ENCODE measurements at regions not wholly inside any gene's neighbourhood (a gene's known extent, or its start where the extent isn't known, plus 50 kb on each side); places are given as distances from the start of the nearest gene placed in this dataset.
A peak's percentile ranks its signal among the peaks of the same experiment; 100 is the strongest.
"Not testable (repeated sequence)": the region's sequence is repeated elsewhere in the genome, so short reads cannot be mapped to it uniquely, and the experiment has no call there.

DNA sequence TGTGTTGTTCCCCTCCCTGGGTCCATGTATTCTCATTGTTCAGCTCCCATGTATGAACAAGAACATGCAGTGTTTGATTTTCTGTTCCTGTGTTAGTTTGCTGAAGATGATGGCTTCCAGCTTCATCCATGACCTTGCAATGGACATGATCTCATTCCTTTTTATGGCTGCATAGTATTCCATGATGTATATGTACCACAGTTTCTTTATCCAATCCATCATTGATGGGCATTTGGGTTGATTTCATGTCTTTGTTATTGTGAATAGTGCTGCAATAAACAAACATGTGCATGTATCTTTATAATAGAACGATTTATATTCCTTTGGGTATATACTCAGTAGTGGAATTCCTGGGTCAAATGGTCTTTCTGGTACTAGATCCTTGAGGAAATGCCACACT, 65.1 kb upstream of the SLC13A1 start:
- not testable (repeated sequence) for ATAC-seq; H3F3A ChIP-seq (replicated peaks; ENCODE audit: low read depth); H3K9me3 Mint-ChIP-seq; H3K4me1 Mint-ChIP-seq; H3K79me2 ChIP-seq (replicated peaks; ENCODE audit: insufficient read depth); H3K4me2 ChIP-seq; H3K27ac Mint-ChIP-seq; DNase-seq (ENCODE audit: low spot score); H3K9me2 ChIP-seq (ENCODE audit: insufficient read depth); H3K36me3 ChIP-seq (ENCODE audit: insufficient read depth); H3K4me3 ChIP-seq; H2AFZ ChIP-seq; H4K20me1 ChIP-seq (replicated peaks; ENCODE audit: insufficient read depth); H3K27me3 ChIP-seq (ENCODE audit: insufficient read depth); H3K27ac ChIP-seq (ENCODE audit: low read depth); H3K27me3 Mint-ChIP-seq (ENCODE audit: insufficient read depth, low read depth, poor library complexity); H3K4me3 Mint-ChIP-seq; H3K36me3 Mint-ChIP-seq (ENCODE audit: low read depth)
- peaks cover 13% of the 10 kb centered on the region for H3K4me1 ChIP-seq (ENCODE audit: insufficient read depth)

GRCh38 chr7:123260428-123260960, 60.7 kb upstream of the SLC13A1 start:
- Mint-ChIP-seq H3K4me1 (peaks cover 11% of the 10 kb centered on the region; the same call in 2 of the 3 replicates), H3K4me3 (no peak overlapping the region), H3K36me3 (ENCODE audit: low read depth) (no peaks in the 10 kb centered on the region; the same call in 2 of the 3 replicates), H3K9me3 (0 out of 3 replicates have a peak, but pooled peaks cover 4% of the 10 kb centered on the region), H3K27me3 (ENCODE audit: insufficient read depth, low read depth, poor library complexity) (peaks cover 2% of the 10 kb centered on the region), H3K27ac (no peak overlapping the region)
- DNase-seq (ENCODE audit: low spot score): no peak
- H3K27ac ChIP-seq (ENCODE audit: low read depth): no peak overlapping the region
- H4K20me1 ChIP-seq (replicated peaks; ENCODE audit: insufficient read depth): no peaks in the 10 kb centered on the region
- peaks cover 7% of the 10 kb centered on the region; the same call in 1 of the 2 replicates for H3K9me2 ChIP-seq (ENCODE audit: insufficient read depth)
- H3K27me3 ChIP-seq (ENCODE audit: insufficient read depth): no peaks in the 10 kb centered on the region
- no peak overlapping the region for H3K4me3 ChIP-seq
- no peak overlapping the region; the same call in 1 of the 2 replicates for H2AFZ ChIP-seq
- H3F3A ChIP-seq (replicated peaks; ENCODE audit: low read depth): no peaks in the 10 kb centered on the region
- H3K4me1 ChIP-seq (ENCODE audit: insufficient read depth): peaks cover 17% of the 10 kb centered on the region
- no peak for ATAC-seq
- no peaks in the 10 kb centered on the region for H3K79me2 ChIP-seq (replicated peaks; ENCODE audit: insufficient read depth)
- H3K4me2 ChIP-seq: 0 out of 2 replicates have a peak overlapping the region, but pooled peaks have one; percentile 25
- no peaks in the 10 kb centered on the region for H3K36me3 ChIP-seq (ENCODE audit: insufficient read depth)
- TF ChIP-seq REST (IDR thresholded peaks at IDR 0.05; ENCODE audit: unreplicated experiment) (no peak), CREB1 (CRISPR knock-in tag; IDR thresholded peaks at IDR 0.05; ENCODE audit: low read depth) (no peak), NANOG (IDR thresholded peaks at IDR 0.05; ENCODE audit: borderline replicate concordance) (no peak), ZNF331 (CRISPR knock-in tag; IDR thresholded peaks at IDR 0.05; ENCODE audit: low read depth) (no peak), JUNB (IDR thresholded peaks at IDR 0.05; ENCODE audit: unreplicated experiment) (no peak), ZNF114 (CRISPR knock-in tag; IDR thresholded peaks at IDR 0.05) (no peak), STAT1 (IDR thresholded peaks at IDR 0.05; ENCODE audit: unreplicated experiment) (no peak), POLR2AphosphoS5 (IDR thresholded peaks at IDR 0.05; ENCODE audit: low read depth) (no peak), CTCF (conservative IDR thresholded peaks at IDR 0.05; ENCODE audit: low read depth in 2 of 2) (no peak), EZH2phosphoT487 (IDR thresholded peaks at IDR 0.05; ENCODE audit: unreplicated experiment) (no peak)
- TF ChIP-seq, protein P1, sequence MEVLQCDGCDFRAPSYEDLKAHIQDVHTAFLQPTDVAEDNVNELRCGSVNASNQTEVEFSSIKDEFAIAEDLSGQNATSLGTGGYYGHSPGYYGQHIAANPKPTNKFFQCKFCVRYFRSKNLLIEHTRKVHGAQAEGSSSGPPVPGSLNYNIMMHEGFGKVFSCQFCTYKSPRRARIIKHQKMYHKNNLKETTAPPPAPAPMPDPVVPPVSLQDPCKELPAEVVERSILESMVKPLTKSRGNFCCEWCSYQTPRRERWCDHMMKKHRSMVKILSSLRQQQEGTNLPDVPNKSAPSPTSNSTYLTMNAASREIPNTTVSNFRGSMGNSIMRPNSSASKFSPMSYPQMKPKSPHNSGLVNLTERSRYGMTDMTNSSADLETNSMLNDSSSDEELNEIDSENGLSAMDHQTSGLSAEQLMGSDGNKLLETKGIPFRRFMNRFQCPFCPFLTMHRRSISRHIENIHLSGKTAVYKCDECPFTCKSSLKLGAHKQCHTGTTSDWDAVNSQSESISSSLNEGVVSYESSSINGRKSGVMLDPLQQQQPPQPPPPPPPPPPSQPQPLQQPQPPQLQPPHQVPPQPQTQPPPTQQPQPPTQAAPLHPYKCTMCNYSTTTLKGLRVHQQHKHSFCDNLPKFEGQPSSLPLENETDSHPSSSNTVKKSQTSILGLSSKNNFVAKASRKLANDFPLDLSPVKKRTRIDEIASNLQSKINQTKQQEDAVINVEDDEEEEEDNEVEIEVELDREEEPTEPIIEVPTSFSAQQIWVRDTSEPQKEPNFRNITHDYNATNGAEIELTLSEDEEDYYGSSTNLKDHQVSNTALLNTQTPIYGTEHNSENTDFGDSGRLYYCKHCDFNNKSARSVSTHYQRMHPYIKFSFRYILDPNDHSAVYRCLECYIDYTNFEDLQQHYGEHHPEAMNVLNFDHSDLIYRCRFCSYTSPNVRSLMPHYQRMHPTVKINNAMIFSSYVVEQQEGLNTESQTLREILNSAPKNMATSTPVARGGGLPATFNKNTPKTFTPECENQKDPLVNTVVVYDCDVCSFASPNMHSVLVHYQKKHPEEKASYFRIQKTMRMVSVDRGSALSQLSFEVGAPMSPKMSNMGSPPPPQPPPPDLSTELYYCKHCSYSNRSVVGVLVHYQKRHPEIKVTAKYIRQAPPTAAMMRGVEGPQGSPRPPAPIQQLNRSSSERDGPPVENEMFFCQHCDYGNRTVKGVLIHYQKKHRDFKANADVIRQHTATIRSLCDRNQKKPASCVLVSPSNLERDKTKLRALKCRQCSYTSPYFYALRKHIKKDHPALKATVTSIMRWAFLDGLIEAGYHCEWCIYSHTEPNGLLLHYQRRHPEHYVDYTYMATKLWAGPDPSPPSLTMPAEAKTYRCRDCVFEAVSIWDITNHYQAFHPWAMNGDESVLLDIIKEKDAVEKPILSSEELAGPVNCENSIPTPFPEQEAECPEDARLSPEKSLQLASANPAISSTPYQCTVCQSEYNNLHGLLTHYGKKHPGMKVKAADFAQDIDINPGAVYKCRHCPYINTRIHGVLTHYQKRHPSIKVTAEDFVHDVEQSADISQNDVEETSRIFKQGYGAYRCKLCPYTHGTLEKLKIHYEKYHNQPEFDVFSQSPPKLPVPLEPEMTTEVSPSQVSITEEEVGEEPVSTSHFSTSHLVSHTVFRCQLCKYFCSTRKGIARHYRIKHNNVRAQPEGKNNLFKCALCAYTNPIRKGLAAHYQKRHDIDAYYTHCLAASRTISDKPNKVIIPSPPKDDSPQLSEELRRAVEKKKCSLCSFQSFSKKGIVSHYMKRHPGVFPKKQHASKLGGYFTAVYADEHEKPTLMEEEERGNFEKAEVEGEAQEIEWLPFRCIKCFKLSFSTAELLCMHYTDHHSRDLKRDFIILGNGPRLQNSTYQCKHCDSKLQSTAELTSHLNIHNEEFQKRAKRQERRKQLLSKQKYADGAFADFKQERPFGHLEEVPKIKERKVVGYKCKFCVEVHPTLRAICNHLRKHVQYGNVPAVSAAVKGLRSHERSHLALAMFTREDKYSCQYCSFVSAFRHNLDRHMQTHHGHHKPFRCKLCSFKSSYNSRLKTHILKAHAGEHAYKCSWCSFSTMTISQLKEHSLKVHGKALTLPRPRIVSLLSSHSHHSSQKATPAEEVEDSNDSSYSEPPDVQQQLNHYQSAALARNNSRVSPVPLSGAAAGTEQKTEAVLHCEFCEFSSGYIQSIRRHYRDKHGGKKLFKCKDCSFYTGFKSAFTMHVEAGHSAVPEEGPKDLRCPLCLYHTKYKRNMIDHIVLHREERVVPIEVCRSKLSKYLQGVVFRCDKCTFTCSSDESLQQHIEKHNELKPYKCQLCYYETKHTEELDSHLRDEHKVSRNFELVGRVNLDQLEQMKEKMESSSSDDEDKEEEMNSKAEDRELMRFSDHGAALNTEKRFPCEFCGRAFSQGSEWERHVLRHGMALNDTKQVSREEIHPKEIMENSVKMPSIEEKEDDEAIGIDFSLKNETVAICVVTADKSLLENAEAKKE (CRISPR knock-in tag; IDR thresholded peaks at IDR 0.05): no peak

Measured in GM23338 (cell line).